Central memory CD4-positive, alpha-beta T cell (primary cell): ENCODE measurements at regions not wholly inside any gene's neighbourhood (a gene's known extent, or its start where the extent isn't known, plus 50 kb on each side); places are given as distances from the start of the nearest gene placed in this dataset.

Source experiments
- DNase-seq: peaks from one replicate; pipeline ENCODE4 v3.0.0; 2022

DNA sequence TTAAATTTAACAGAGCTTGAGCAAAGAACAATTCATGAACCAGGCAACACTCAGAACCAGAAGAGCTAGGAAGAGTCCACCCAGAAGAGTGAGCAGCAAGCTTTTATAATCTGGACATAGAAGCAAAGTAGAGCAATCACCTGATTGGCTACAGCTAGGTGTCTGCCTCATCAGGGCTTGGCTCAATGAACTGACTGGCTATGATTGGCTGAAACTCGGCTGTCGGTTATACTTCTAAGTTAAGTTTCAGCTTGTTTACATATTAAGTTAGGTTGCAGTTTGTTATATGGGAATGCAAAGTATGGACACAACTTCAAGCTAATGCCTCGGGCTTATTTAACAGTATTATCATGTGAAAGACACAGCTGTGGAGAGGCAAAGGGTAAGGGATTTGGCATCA, 63.2 kb upstream of the NABP1 start:
- DNase-seq, result no peak

DNA sequence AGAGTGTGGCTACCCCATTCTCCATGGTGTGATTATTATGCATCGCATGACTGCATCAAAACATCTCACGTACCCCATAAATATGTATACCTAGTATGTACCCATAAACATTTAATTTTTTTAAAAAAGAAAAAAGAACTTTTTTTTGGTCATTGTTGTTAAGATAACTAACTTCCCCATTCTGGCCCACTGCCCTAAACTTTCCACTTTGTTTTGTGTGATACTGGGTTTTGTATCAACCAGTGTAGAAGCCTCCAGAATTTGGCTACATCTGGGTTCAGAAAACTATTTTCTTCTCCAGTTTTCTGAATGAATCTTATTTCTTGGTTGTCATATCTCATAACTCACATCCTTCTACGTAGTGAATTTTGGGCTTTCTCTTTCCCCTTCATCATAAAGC, 62.3 kb upstream of the NABP1 start:
- no peak for DNase-seq

- DNase-seq, result peak; percentile 86
Observed at GRCh38 chr2:191617575-191617974, 60.4 kb upstream of the NABP1 start.

GRCh38 chr2:191618046-191618780, 59.7 kb upstream of the NABP1 start:
- no peak for DNase-seq

GRCh38 chr2:191618786-191619185, 59.1 kb upstream of the NABP1 start:
- no peak for DNase-seq

- no peak for DNase-seq
Observed at GRCh38 chr2:191620144-191620543, 57.8 kb upstream of the NABP1 start.

GRCh38 chr2:191622374-191623320, 55.3 kb upstream of the NABP1 start:
- DNase-seq, result no peak

DNA sequence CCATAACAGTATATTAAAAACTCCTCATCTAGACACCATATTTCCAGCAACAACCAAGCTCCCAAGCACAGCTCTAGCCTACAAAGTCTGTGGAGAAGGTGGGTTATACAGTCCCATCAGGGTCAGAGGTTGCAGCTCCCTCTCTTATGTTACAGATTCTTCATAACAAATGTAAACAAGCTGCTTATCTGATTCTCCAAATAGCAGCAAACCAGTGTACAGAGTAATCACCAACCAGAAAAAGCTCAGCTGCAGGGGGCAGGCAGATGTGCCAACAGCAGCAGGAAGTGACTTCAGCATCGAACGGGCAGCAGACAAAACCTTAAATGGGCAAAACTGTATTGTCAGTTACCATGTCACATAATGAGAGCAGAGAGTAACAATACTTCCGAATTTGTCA, 52.9 kb upstream of the NABP1 start:
- DNase-seq, result peak; percentile 72

DNA sequence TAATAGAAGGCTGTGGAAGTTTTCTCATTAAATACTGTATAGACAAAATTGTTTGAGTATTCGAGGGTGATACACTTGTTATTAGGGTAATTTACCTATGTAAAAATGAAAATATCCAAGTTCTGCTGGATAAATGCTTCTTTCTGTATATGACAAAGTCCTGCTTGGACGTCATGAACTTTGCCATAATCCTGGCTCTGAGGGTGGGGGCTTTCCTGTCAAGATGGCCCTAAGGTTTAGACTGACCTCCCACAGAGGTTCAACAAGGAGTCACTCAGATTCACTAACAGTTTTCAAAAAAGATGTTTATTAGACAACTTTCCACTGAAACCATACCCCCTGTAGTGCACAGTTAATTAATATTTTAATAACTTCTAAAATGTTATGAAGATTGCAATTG, 52.5 kb upstream of the NABP1 start:
- no peak for DNase-seq

GRCh38 chr2:191626497-191627151, 51.3 kb upstream of the NABP1 start:
- no peak for DNase-seq

DNA sequence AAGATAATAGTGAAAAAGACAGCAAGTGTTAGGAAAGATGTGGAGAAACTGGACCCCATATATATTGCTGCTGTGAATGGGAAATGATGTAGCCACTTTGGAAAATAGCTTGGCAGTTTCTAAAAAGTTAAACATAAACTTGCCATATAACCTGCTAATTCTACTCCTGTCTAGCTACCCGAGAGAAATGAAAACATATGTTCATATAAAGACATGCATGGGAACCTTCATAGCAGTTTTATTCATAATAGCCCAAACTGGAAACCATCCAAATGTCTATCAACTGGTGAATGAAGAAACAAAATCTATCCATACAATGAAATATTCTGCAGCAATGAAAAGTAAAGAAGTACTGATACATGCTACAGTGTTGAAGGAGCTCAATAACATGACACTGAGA, 50.4 kb upstream of the NABP1 start:
- no peak for DNase-seq
